Right atrium auricular region (tissue), 2 donors: ENCODE measurements at regions not wholly inside any gene's neighbourhood (a gene's known extent, or its start where the extent isn't known, plus 50 kb on each side); places are given as distances from the start of the nearest gene placed in this dataset.

Source experiments
- DNase-seq: peaks from one replicate; pipeline ENCODE4 v3.0.0-alpha.2; 2019; ENCODE audit warnings: low spot score
- H3K27ac ChIP-seq, 2 donors: fragments of 200-600 bp; sonication (generic); 1 replicate in 1 of 2; 2 replicates in 1 of 2; pipeline ENCODE4 v1.5.1; 2016 to 2019
- H3K27me3 ChIP-seq, 2 donors: fragments of 200-600 bp; sonication (generic); one replicate each; pipeline versions ENCODE4 v1.5.1 to v1.6.0; 2017 to 2019
- H3K36me3 ChIP-seq: fragments of 200-600 bp; sonication (generic); one replicate; pipeline ENCODE4 v1.5.1; 2016
- H3K4me1 ChIP-seq, 2 donors: fragments of 200-600 bp; sonication (generic); one replicate each; pipeline versions ENCODE4 v1.5.1 to v1.6.0; 2017 to 2019
- H3K4me3 ChIP-seq, 2 donors: fragments of 200-600 bp; sonication (generic); 1 replicate in 1 of 2; 2 replicates in 1 of 2; pipeline ENCODE4 v1.5.1; 2017 to 2019; ENCODE audit warnings: mild to moderate bottlenecking in 1 of 2, moderate library complexity in 1 of 2
- H3K9me3 ChIP-seq, 2 donors: fragments of 200-600 bp; sonication (generic); one replicate each; pipeline ENCODE4 v1.5.1; 2019
- CTCF ChIP-seq, 2 donors: fragments of 200-600 bp; sonication (generic); IDR thresholded peaks; one replicate each; pipeline ENCODE4 v1.5.1; 2019; ENCODE audit warnings: antibody characterized with exemption in 2 of 2

- Histone ChIP-seq H3K27me3 (no peaks in the 10 kb centered on the region), H3K4me3 (no peak overlapping the region), H3K27ac (no peak overlapping the region), H3K36me3 (no peaks in the 10 kb centered on the region), H3K4me1 (no peaks in the 10 kb centered on the region), H3K9me3 (no peaks in the 10 kb centered on the region)
- TF ChIP-seq CTCF (IDR thresholded peaks at IDR 0.05) = no peak
- no peak for DNase-seq
These were observed 591.5 kb upstream of the ADAMTS9 start for GRCh38 chr3:65279225-65279782.

- no peak for TF ChIP-seq CTCF (IDR thresholded peaks at IDR 0.05)
- DNase-seq = no peak
- no peaks in the 10 kb centered on the region for H3K9me3 ChIP-seq
- H3K27ac ChIP-seq = no peak overlapping the region
- no peaks in the 10 kb centered on the region for H3K4me1 ChIP-seq
- H3K4me3 ChIP-seq = no peak overlapping the region
- H3K36me3 ChIP-seq = no peaks in the 10 kb centered on the region
- no peaks in the 10 kb centered on the region for H3K27me3 ChIP-seq
These were observed 590.0 kb upstream of the ADAMTS9 start for GRCh38 chr3:65277798-65278197.

- Histone ChIP-seq H3K36me3 (no peaks in the 10 kb centered on the region), H3K9me3 (no peaks in the 10 kb centered on the region), H3K27ac (no peak overlapping the region), H3K4me3 (no peak overlapping the region), H3K4me1 (no peaks in the 10 kb centered on the region), H3K27me3 (no peaks in the 10 kb centered on the region)
- TF ChIP-seq CTCF (IDR thresholded peaks at IDR 0.05) = no peak
- DNase-seq = no peak
These were observed 588.8 kb upstream of the ADAMTS9 start for GRCh38 chr3:65276551-65276950.

- DNase-seq = no peak
These were observed 580.6 kb upstream of the ADAMTS9 start for GRCh38 chr3:65268426-65268825.

GRCh38 chr3:65265942-65266590 is 578.3 kb upstream of the ADAMTS9 start:
- peaks cover 0 to under 1% of the 10 kb centered on the region in 2 donors for H3K9me3 ChIP-seq
- no peak for DNase-seq
- no peak for TF ChIP-seq CTCF (IDR thresholded peaks at IDR 0.05)
- no peaks in the 10 kb centered on the region for H3K36me3 ChIP-seq
- H3K27me3 ChIP-seq = no peaks in the 10 kb centered on the region
- H3K4me3 ChIP-seq = no peak overlapping the region
- H3K4me1 ChIP-seq = no peaks in the 10 kb centered on the region
- no peak overlapping the region for H3K27ac ChIP-seq

More at GRCh38 chr3:65268426-65268825, 580.6 kb upstream of the ADAMTS9 start:
- Histone ChIP-seq H3K9me3 (no peaks in the 10 kb centered on the region), H3K4me1 (no peaks in the 10 kb centered on the region), H3K27me3 (no peaks in the 10 kb centered on the region), H3K4me3 (no peak overlapping the region), H3K27ac (no peak overlapping the region), H3K36me3 (no peaks in the 10 kb centered on the region)
- TF ChIP-seq CTCF (IDR thresholded peaks at IDR 0.05) = no peak

GRCh38 chr3:65265511-65265910 is 577.7 kb upstream of the ADAMTS9 start:
- Histone ChIP-seq H3K9me3 (peaks cover 0 to 6% of the 10 kb centered on the region in 2 donors), H3K27ac (no peak overlapping the region), H3K4me1 (no peaks in the 10 kb centered on the region), H3K4me3 (no peak overlapping the region), H3K27me3 (no peaks in the 10 kb centered on the region), H3K36me3 (no peaks in the 10 kb centered on the region)
- no peak for TF ChIP-seq CTCF (IDR thresholded peaks at IDR 0.05)
- no peak for DNase-seq
